ENCODE measurements at regions not wholly inside any gene's neighbourhood (a gene's known extent, or its start where the extent isn't known, plus 50 kb on each side); places are given as distances from the start of the nearest gene placed in this dataset.

DNA sequence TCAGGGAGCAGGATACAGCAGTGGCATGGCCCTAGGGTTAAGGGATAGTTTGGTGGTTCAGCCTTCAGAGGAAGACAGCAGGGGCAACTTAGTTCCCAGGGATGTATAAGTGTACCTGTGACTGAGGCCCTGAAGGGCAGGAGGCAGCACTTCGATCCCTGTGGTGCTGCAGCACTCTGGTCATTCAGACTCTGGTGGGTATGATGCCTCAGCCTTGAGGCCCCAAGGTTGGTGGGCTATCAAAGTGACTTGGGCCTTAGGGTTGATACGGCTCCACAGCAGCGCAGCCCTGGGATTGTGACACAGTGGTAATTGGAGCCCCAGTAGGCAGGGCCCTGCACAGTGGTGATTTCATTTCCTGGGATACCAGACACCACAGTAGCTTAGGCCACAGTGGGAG lies 1703.1 kb downstream of the PCDH7 start:
- no peak overlapping the region for H3K4me3 ChIP-seq (ENCODE audit: low read depth, low read length)
- no peak for TF ChIP-seq CTCF (IDR thresholded peaks at IDR 0.05; ENCODE audit: low read depth, low read length)
- no peaks in the 10 kb centered on the region; the same call in 1 of the 2 replicates for H3K9me3 ChIP-seq
- no peaks in the 10 kb centered on the region for H3K27me3 ChIP-seq
- DNase-seq, result no peak
- no peaks in the 10 kb centered on the region for H3K4me1 ChIP-seq
- no peaks in the 10 kb centered on the region for H3K36me3 ChIP-seq

GRCh38 chr4:32425243-32425642 lies 1705.1 kb downstream of the PCDH7 start:
- H3K9me3 ChIP-seq, result no peaks in the 10 kb centered on the region; the same call in 1 of the 2 replicates
- H3K36me3 ChIP-seq, result no peaks in the 10 kb centered on the region
- H3K4me3 ChIP-seq (ENCODE audit: low read depth, low read length), result no peak overlapping the region
- DNase-seq, result no peak
- no peaks in the 10 kb centered on the region for H3K27me3 ChIP-seq
- H3K4me1 ChIP-seq, result peaks cover 4% of the 10 kb centered on the region; the same call in 1 of the 2 replicates
- TF ChIP-seq CTCF (IDR thresholded peaks at IDR 0.05; ENCODE audit: low read depth, low read length), result no peak

GRCh38 chr4:32427566-32427965 lies 1707.4 kb downstream of the PCDH7 start:
- no peaks in the 10 kb centered on the region for H3K27me3 ChIP-seq
- no peaks in the 10 kb centered on the region for H3K36me3 ChIP-seq
- no peak for TF ChIP-seq CTCF (IDR thresholded peaks at IDR 0.05; ENCODE audit: low read depth, low read length)
- DNase-seq, result no peak
- H3K4me3 ChIP-seq (ENCODE audit: low read depth, low read length), result no peak overlapping the region
- H3K9me3 ChIP-seq, result no peaks in the 10 kb centered on the region; the same call in 1 of the 2 replicates
- peaks cover 4% of the 10 kb centered on the region; the same call in 1 of the 2 replicates for H3K4me1 ChIP-seq

DNA sequence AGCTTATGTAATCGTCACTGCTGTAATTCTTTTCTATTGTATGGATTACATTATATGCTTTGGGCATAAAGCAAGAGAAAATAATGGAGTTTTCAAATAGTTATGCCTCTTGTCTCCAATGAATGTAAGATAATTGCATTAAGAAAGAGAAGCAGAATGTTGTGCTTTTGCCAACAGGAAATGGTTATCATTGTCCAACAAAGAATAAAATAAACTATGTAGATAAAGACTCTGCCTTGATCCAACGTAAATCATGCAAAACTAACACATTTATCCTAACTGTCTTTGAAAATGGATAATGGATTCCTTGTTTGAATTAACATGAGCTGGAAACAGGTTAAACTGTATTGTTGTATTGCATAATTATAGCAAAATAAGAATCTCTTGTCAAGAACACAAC lies 1709.0 kb downstream of the PCDH7 start:
- no peak for DNase-seq
- TF ChIP-seq CTCF (IDR thresholded peaks at IDR 0.05; ENCODE audit: low read depth, low read length), result no peak

DNA sequence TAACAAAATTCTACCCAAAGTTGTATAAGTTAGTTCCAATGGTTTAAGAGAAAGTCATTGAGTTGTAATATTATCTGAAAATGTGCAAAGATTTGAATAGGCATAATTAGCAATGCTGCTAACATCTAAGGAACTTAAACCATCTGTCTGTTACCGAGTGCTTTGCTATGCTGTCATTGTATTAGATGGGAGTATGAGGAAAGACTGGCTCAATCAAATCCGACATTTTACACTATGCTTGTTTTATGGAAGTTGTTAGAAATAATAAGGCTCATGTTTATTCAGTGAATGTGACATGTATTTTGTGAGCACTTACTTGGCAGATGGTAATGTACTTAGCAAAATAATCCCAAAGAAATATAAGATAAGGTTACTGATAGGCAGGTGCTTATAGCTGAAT lies 1715.1 kb downstream of the PCDH7 start:
- Histone ChIP-seq H3K4me1 (peaks cover 5% of the 10 kb centered on the region), H3K36me3 (no peaks in the 10 kb centered on the region), H3K9me3 (no peaks in the 10 kb centered on the region), H3K27me3 (no peaks in the 10 kb centered on the region), H3K4me3 (ENCODE audit: low read depth, low read length) (no peak overlapping the region)
- TF ChIP-seq CTCF (IDR thresholded peaks at IDR 0.05; ENCODE audit: low read depth, low read length), result no peak
- DNase-seq, result no peak

More for the DNA sequence above, 1709.0 kb downstream of the PCDH7 start:
- Histone ChIP-seq H3K4me3 (ENCODE audit: low read depth, low read length) (no peak overlapping the region), H3K4me1 (peaks cover 4% of the 10 kb centered on the region; the same call in 1 of the 2 replicates), H3K36me3 (no peaks in the 10 kb centered on the region), H3K27me3 (no peaks in the 10 kb centered on the region), H3K9me3 (no peaks in the 10 kb centered on the region)

GRCh38 chr4:32436816-32437215 lies 1716.6 kb downstream of the PCDH7 start:
- no peak overlapping the region for H3K4me3 ChIP-seq (ENCODE audit: low read depth, low read length)
- peaks cover 5% of the 10 kb centered on the region for H3K4me1 ChIP-seq
- DNase-seq, result no peak
- H3K27me3 ChIP-seq, result no peaks in the 10 kb centered on the region
- TF ChIP-seq CTCF (IDR thresholded peaks at IDR 0.05; ENCODE audit: low read depth, low read length), result no peak
- no peaks in the 10 kb centered on the region for H3K9me3 ChIP-seq
- no peaks in the 10 kb centered on the region for H3K36me3 ChIP-seq

Measured in BE2C (cell line).